OCI-LY3 (cell line): ENCODE measurements at regions not wholly inside any gene's neighbourhood (a gene's known extent, or its start where the extent isn't known, plus 50 kb on each side); places are given as distances from the start of the nearest gene placed in this dataset.

Source experiments
- EZH2phosphoT487 ChIP-seq: fragments of 200-600 bp; shearing (Covaris generic); IDR thresholded peaks from 2 replicates; pipeline ENCODE4 v1.6.1; 2018; ENCODE audit warnings: antibody characterized with exemption, mixed run types, low read depth
- TF ChIP-seq, protein P1 (sequence below): fragments of 200-600, 300-600 bp; sonication (generic); IDR thresholded peaks from 2 replicates; pipeline ENCODE4 v1.5.1; 2014; ENCODE audit warnings: antibody characterized with exemption, low read length, low read depth

DNA sequence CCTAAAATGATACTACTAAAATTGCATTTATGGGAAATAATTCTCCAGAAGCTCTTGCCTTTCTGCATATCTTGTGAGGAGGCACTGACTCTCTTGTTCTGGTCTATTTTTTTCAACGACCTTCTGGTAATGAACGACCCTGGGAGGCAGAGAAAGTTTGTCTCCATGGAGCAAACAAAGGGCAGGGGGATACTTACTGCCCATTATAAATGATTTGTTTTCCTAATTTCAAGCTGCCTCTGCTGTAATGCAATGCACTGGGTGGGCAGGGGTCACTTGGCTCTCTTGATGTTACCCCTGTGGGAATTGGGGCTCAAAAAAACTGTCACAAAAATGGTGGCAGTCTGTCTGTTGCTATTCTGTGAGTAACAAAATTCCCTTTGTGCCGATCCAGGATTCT is 643.2 kb downstream of the LIG4 start:
- TF ChIP-seq, protein P1, sequence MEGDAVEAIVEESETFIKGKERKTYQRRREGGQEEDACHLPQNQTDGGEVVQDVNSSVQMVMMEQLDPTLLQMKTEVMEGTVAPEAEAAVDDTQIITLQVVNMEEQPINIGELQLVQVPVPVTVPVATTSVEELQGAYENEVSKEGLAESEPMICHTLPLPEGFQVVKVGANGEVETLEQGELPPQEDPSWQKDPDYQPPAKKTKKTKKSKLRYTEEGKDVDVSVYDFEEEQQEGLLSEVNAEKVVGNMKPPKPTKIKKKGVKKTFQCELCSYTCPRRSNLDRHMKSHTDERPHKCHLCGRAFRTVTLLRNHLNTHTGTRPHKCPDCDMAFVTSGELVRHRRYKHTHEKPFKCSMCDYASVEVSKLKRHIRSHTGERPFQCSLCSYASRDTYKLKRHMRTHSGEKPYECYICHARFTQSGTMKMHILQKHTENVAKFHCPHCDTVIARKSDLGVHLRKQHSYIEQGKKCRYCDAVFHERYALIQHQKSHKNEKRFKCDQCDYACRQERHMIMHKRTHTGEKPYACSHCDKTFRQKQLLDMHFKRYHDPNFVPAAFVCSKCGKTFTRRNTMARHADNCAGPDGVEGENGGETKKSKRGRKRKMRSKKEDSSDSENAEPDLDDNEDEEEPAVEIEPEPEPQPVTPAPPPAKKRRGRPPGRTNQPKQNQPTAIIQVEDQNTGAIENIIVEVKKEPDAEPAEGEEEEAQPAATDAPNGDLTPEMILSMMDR: no peak
- TF ChIP-seq EZH2phosphoT487: no peak
